DND-41 (cell line): ENCODE measurements at regions not wholly inside any gene's neighbourhood (a gene's known extent, or its start where the extent isn't known, plus 50 kb on each side); places are given as distances from the start of the nearest gene placed in this dataset.

Experiments
- ATAC-seq: fragments of 200-7000 bp; cut with Tn5 transposase; 3 replicates; pipeline ENCODE4 v1.9.1; 2021; ENCODE audit warnings: low read depth; ENCODE audit not compliant: insufficient read depth
- DNase-seq: peaks from one replicate; pipeline ENCODE4 v3.0.0-alpha.2; 2020
- H2AFZ ChIP-seq: 2 replicates; pipeline ENCODE4 v1.6.0; 2012; ENCODE audit warnings: low read depth, low read length
- H3K27ac ChIP-seq: 2 replicates; pipeline ENCODE4 v1.5.1; 2012; ENCODE audit warnings: low read length, inconsistent platforms
- H3K27me3 ChIP-seq: fragments of 200-600 bp; sonication (generic); 2 replicates; pipeline ENCODE4 v1.6.0; 2012; ENCODE audit warnings: low read length, mild to moderate bottlenecking, inconsistent platforms; ENCODE audit not compliant: insufficient read depth, poor library complexity
- H3K36me3 ChIP-seq: 2 replicates; pipeline ENCODE4 v1.5.1; 2012; ENCODE audit warnings: low read length, inconsistent platforms; ENCODE audit not compliant: insufficient read depth
- H3K4me1 ChIP-seq: 2 replicates; pipeline ENCODE4 v1.5.1; 2012; ENCODE audit warnings: mild to moderate bottlenecking, low read length; ENCODE audit not compliant: insufficient read depth
- H3K4me2 ChIP-seq: 2 replicates; pipeline ENCODE4 v1.6.0; 2012; ENCODE audit warnings: mild to moderate bottlenecking, moderate library complexity, low read length, inconsistent platforms; ENCODE audit not compliant: insufficient read depth
- H3K4me3 ChIP-seq, 2 experiments: fragments of 200-600 bp in 1 of 2; shearing (Covaris generic) in 1 of 2; 2 replicates each; pipeline ENCODE4 v1.5.1; 2012 to 2016; ENCODE audit warnings: inconsistent platforms in 2 of 2, low read length in 2 of 2, mild to moderate bottlenecking in 2 of 2, low read depth in 1 of 2, moderate library complexity in 1 of 2
- H3K79me2 ChIP-seq: 2 replicates; pipeline ENCODE4 v1.6.0; 2012; ENCODE audit warnings: low read length, inconsistent platforms; ENCODE audit not compliant: insufficient read depth
- H3K9ac ChIP-seq: 2 replicates; pipeline ENCODE4 v1.6.0; 2012; ENCODE audit warnings: low read depth, mild to moderate bottlenecking, inconsistent platforms, low read length, moderate library complexity
- H3K9me3 ChIP-seq: 2 replicates; pipeline ENCODE4 v1.5.1; 2012; ENCODE audit warnings: low read length, moderate library complexity, mild to moderate bottlenecking, inconsistent platforms; ENCODE audit not compliant: insufficient read depth, severe bottlenecking
- H4K20me1 ChIP-seq: 2 replicates; pipeline ENCODE4 v1.6.0; 2012; ENCODE audit warnings: low read length; ENCODE audit not compliant: insufficient read depth
- EZH2 ChIP-seq: IDR thresholded peaks from 3 replicates; pipeline ENCODE4 v1.6.1; 2012; ENCODE audit warnings: borderline replicate concordance, low read depth, mild to moderate bottlenecking, moderate library complexity, low read length, inconsistent platforms; ENCODE audit not compliant: severe bottlenecking
- TF ChIP-seq, protein P1 (sequence below): IDR thresholded peaks from 2 replicates; pipeline ENCODE4 v1.5.1; 2012; ENCODE audit warnings: borderline replicate concordance, low read length, moderate library complexity, mild to moderate bottlenecking; ENCODE audit not compliant: poor library complexity, severe bottlenecking; ENCODE audit errors: extremely low read depth

- DNase-seq (no peak), ATAC-seq (no peak)
- no peak overlapping the region for H3K4me3 ChIP-seq
- H3K27me3 ChIP-seq, result no peaks in the 10 kb centered on the region
- TF ChIP-seq, protein P1, sequence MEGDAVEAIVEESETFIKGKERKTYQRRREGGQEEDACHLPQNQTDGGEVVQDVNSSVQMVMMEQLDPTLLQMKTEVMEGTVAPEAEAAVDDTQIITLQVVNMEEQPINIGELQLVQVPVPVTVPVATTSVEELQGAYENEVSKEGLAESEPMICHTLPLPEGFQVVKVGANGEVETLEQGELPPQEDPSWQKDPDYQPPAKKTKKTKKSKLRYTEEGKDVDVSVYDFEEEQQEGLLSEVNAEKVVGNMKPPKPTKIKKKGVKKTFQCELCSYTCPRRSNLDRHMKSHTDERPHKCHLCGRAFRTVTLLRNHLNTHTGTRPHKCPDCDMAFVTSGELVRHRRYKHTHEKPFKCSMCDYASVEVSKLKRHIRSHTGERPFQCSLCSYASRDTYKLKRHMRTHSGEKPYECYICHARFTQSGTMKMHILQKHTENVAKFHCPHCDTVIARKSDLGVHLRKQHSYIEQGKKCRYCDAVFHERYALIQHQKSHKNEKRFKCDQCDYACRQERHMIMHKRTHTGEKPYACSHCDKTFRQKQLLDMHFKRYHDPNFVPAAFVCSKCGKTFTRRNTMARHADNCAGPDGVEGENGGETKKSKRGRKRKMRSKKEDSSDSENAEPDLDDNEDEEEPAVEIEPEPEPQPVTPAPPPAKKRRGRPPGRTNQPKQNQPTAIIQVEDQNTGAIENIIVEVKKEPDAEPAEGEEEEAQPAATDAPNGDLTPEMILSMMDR, result no peak
- TF ChIP-seq EZH2, result no peak
- H3K79me2 ChIP-seq, result no peaks in the 10 kb centered on the region
- H3K27ac ChIP-seq, result no peak overlapping the region
- H3K9me3 ChIP-seq, result no peaks in the 10 kb centered on the region
- no peak overlapping the region for H3K9ac ChIP-seq
- no peak overlapping the region for H2AFZ ChIP-seq
- no peaks in the 10 kb centered on the region for H4K20me1 ChIP-seq
- no peaks in the 10 kb centered on the region for H3K4me1 ChIP-seq
- no peak overlapping the region for H3K4me2 ChIP-seq
- H3K36me3 ChIP-seq, result no peaks in the 10 kb centered on the region
These were observed 52.8 kb upstream of the RAB12 start for GRCh38 chr18:8556424-8556823.
